Naive B cell (primary cell): ENCODE measurements at regions not wholly inside any gene's neighbourhood (a gene's known extent, or its start where the extent isn't known, plus 50 kb on each side); places are given as distances from the start of the nearest gene placed in this dataset.
"Not testable (repeated sequence)": the region's sequence is repeated elsewhere in the genome, so short reads cannot be mapped to it uniquely, and the experiment has no call there.

ENCODE experiments used
- ATAC-seq, 2 donors: fragments of 150-1000 bp; cut with Tn5 transposase; 2 replicates each; pipeline ENCODE4 v1.10.0; 2021; ENCODE audit warnings: low read depth in 2 of 2, mild to moderate bottlenecking in 2 of 2, moderate library complexity in 2 of 2
- DNase-seq: peaks from one replicate; pipeline ENCODE4 v3.0.0; 2022
- H3K27ac Mint-ChIP-seq, 6 donors: one replicate each; pipeline ENCODE4 v1.8.0; 2020 to 2022; ENCODE audit warnings: mild to moderate bottlenecking in 6 of 6, mixed read lengths in 6 of 6, moderate library complexity in 5 of 6, inconsistent platforms in 2 of 6
- H3K27me3 Mint-ChIP-seq, 3 donors: one replicate each; pipeline ENCODE4 v1.8.0; 2021 to 2022; ENCODE audit warnings: mixed read lengths in 3 of 3, mild to moderate bottlenecking in 1 of 3
- H3K36me3 Mint-ChIP-seq, 2 donors: one replicate each; pipeline ENCODE4 v1.8.0; 2020 to 2022; ENCODE audit warnings: mixed read lengths in 2 of 2, inconsistent platforms in 1 of 2, mild to moderate bottlenecking in 1 of 2
- H3K4me1 Mint-ChIP-seq, 3 donors: one replicate each; pipeline ENCODE4 v1.8.0; 2020 to 2022; ENCODE audit warnings: mixed read lengths in 3 of 3, inconsistent platforms in 1 of 3, mild to moderate bottlenecking in 1 of 3, moderate library complexity in 1 of 3
- H3K4me3 Mint-ChIP-seq, 8 donors: one replicate each; pipeline ENCODE4 v1.8.0; 2020 to 2022; ENCODE audit warnings: mild to moderate bottlenecking in 8 of 8, mixed read lengths in 8 of 8, moderate library complexity in 8 of 8, inconsistent platforms in 2 of 8
- H3K9me3 Mint-ChIP-seq, 7 donors: one replicate each; pipeline ENCODE4 v1.8.0; 2020 to 2022; ENCODE audit warnings: mixed read lengths in 7 of 7, mild to moderate bottlenecking in 5 of 7, inconsistent platforms in 2 of 7, moderate library complexity in 1 of 7

- not testable (repeated sequence) for H3K27me3 Mint-ChIP-seq, H3K27ac Mint-ChIP-seq, H3K36me3 Mint-ChIP-seq, H3K4me3 Mint-ChIP-seq, DNase-seq, H3K4me1 Mint-ChIP-seq, ATAC-seq, H3K9me3 Mint-ChIP-seq
These were observed 60.5 kb downstream of the GOLGA6L22 start for GRCh38 chr15:22519213-22519612.

GRCh38 chr15:22526537-22526936 lies 67.8 kb downstream of the GOLGA6L22 start:
- not testable (repeated sequence) for ATAC-seq, H3K36me3 Mint-ChIP-seq, H3K27ac Mint-ChIP-seq, H3K4me3 Mint-ChIP-seq, H3K4me1 Mint-ChIP-seq, H3K27me3 Mint-ChIP-seq, DNase-seq, H3K9me3 Mint-ChIP-seq

- H3K9me3 Mint-ChIP-seq, ATAC-seq, H3K4me1 Mint-ChIP-seq, H3K27ac Mint-ChIP-seq, DNase-seq, H3K36me3 Mint-ChIP-seq, H3K27me3 Mint-ChIP-seq, H3K4me3 Mint-ChIP-seq: not testable (repeated sequence)
These were observed 68.3 kb downstream of the GOLGA6L22 start for GRCh38 chr15:22527016-22527415.

- not testable (repeated sequence) for ATAC-seq, H3K9me3 Mint-ChIP-seq, H3K4me3 Mint-ChIP-seq, H3K27ac Mint-ChIP-seq, H3K4me1 Mint-ChIP-seq, H3K36me3 Mint-ChIP-seq, H3K27me3 Mint-ChIP-seq, DNase-seq
These were observed 70.5 kb downstream of the GOLGA6L22 start for GRCh38 chr15:22529200-22529599.

GRCh38 chr15:22559701-22560100 lies 101.0 kb downstream of the GOLGA6L22 start:
- ATAC-seq, H3K9me3 Mint-ChIP-seq, H3K27me3 Mint-ChIP-seq, H3K4me1 Mint-ChIP-seq, H3K36me3 Mint-ChIP-seq, DNase-seq, H3K27ac Mint-ChIP-seq, H3K4me3 Mint-ChIP-seq: not testable (repeated sequence)

GRCh38 chr15:22561716-22562115 lies 103.0 kb downstream of the GOLGA6L22 start:
- not testable (repeated sequence) for H3K27ac Mint-ChIP-seq, DNase-seq

GRCh38 chr15:22566510-22566909 lies 107.8 kb downstream of the GOLGA6L22 start:
- not testable (repeated sequence) for DNase-seq, H3K9me3 Mint-ChIP-seq, H3K4me3 Mint-ChIP-seq, H3K27ac Mint-ChIP-seq, H3K27me3 Mint-ChIP-seq, H3K36me3 Mint-ChIP-seq, H3K4me1 Mint-ChIP-seq
- ATAC-seq = peak in 1 of 2 donors; percentile 45

More at GRCh38 chr15:22561716-22562115, 103.0 kb downstream of the GOLGA6L22 start:
- H3K4me3 Mint-ChIP-seq, H3K9me3 Mint-ChIP-seq, H3K27me3 Mint-ChIP-seq, H3K4me1 Mint-ChIP-seq, ATAC-seq, H3K36me3 Mint-ChIP-seq: not testable (repeated sequence)

- H3K27me3 Mint-ChIP-seq, H3K9me3 Mint-ChIP-seq, H3K27ac Mint-ChIP-seq, H3K4me1 Mint-ChIP-seq, ATAC-seq, DNase-seq, H3K4me3 Mint-ChIP-seq, H3K36me3 Mint-ChIP-seq: not testable (repeated sequence)
These were observed 110.8 kb downstream of the GOLGA6L22 start for GRCh38 chr15:22569486-22569885.

- DNase-seq, H3K4me1 Mint-ChIP-seq, H3K27me3 Mint-ChIP-seq, H3K36me3 Mint-ChIP-seq, ATAC-seq, H3K4me3 Mint-ChIP-seq, H3K9me3 Mint-ChIP-seq: not testable (repeated sequence)
- peak overlapping the region in 1 of 6 donors; percentile 30 for H3K27ac Mint-ChIP-seq
These were observed 113.5 kb downstream of the GOLGA6L22 start for GRCh38 chr15:22572152-22572735.

- not testable (repeated sequence) for ATAC-seq, H3K27me3 Mint-ChIP-seq, H3K27ac Mint-ChIP-seq, H3K4me3 Mint-ChIP-seq, H3K9me3 Mint-ChIP-seq, DNase-seq, H3K4me1 Mint-ChIP-seq, H3K36me3 Mint-ChIP-seq
These were observed 114.1 kb downstream of the GOLGA6L22 start for GRCh38 chr15:22572792-22573191.

GRCh38 chr15:22577828-22578227 lies 119.1 kb downstream of the GOLGA6L22 start:
- not testable (repeated sequence) for H3K9me3 Mint-ChIP-seq, DNase-seq, H3K4me3 Mint-ChIP-seq, H3K27me3 Mint-ChIP-seq, H3K27ac Mint-ChIP-seq, H3K36me3 Mint-ChIP-seq, ATAC-seq, H3K4me1 Mint-ChIP-seq

GRCh38 chr15:22579213-22579612 lies 120.5 kb downstream of the GOLGA6L22 start:
- not testable (repeated sequence) for H3K36me3 Mint-ChIP-seq

GRCh38 chr15:22587391-22587790 lies 128.7 kb downstream of the GOLGA6L22 start:
- not testable (repeated sequence) for H3K4me3 Mint-ChIP-seq, H3K36me3 Mint-ChIP-seq, H3K27me3 Mint-ChIP-seq, H3K4me1 Mint-ChIP-seq, H3K9me3 Mint-ChIP-seq, ATAC-seq, DNase-seq, H3K27ac Mint-ChIP-seq

More at GRCh38 chr15:22579213-22579612, 120.5 kb downstream of the GOLGA6L22 start:
- DNase-seq, H3K27me3 Mint-ChIP-seq, H3K27ac Mint-ChIP-seq, ATAC-seq, H3K9me3 Mint-ChIP-seq, H3K4me3 Mint-ChIP-seq, H3K4me1 Mint-ChIP-seq: not testable (repeated sequence)

- H3K9me3 Mint-ChIP-seq, H3K36me3 Mint-ChIP-seq, ATAC-seq, DNase-seq, H3K27me3 Mint-ChIP-seq, H3K4me1 Mint-ChIP-seq, H3K27ac Mint-ChIP-seq, H3K4me3 Mint-ChIP-seq: not testable (repeated sequence)
These were observed 139.8 kb downstream of the GOLGA6L22 start for GRCh38 chr15:22598552-22598951.
